Body of pancreas (tissue), 4 donors: ENCODE measurements at regions not wholly inside any gene's neighbourhood (a gene's known extent, or its start where the extent isn't known, plus 50 kb on each side); places are given as distances from the start of the nearest gene placed in this dataset.
"Not testable (repeated sequence)": the region's sequence is repeated elsewhere in the genome, so short reads cannot be mapped to it uniquely, and the experiment has no call there.

ENCODE experiments used
- ATAC-seq: fragments of 150-250 bp; one replicate; pipeline ENCODE4 v1.9.1; 2016
- DNase-seq, 4 donors: peaks; one replicate each; pipeline ENCODE4 v3.0.0-alpha.2; 2019
- H3K27ac ChIP-seq, 4 donors: fragments of 200-600 bp; sonication (generic); 1 replicate in 3 of 4; 2 replicates in 1 of 4; pipeline versions ENCODE4 v1.5.1 to v1.6.1; 2016 to 2019; ENCODE audit warnings: mild to moderate bottlenecking in 1 of 4, mixed read lengths in 1 of 4, moderate library complexity in 1 of 4
- H3K27me3 ChIP-seq, 2 donors: fragments of 200-600 bp; sonication (generic); one replicate each; pipeline ENCODE4 v1.6.0; 2016; ENCODE audit warnings: mild to moderate bottlenecking in 1 of 2
- H3K36me3 ChIP-seq, 2 donors: fragments of 200-600 bp; sonication (generic); replicated peaks in 1 of 2; 2 replicates each; pipeline ENCODE4 v1.5.1; 2016; ENCODE audit warnings: low read depth in 2 of 2; ENCODE audit not compliant: insufficient read depth in 1 of 2
- H3K4me1 ChIP-seq: fragments of 200-600 bp; sonication (generic); one replicate; pipeline ENCODE4 v1.6.0; 2016
- H3K4me3 ChIP-seq, 2 donors: fragments of 200-600 bp; sonication (generic); 1 replicate in 1 of 2; 2 replicates in 1 of 2; pipeline ENCODE4 v1.5.1; 2016 to 2019
- H3K9me3 ChIP-seq, 3 donors: fragments of 200-600 bp; sonication (generic); 1 replicate in 2 of 3; 2 replicates in 1 of 3; pipeline ENCODE4 v1.5.1; 2016
- CTCF ChIP-seq, 7 experiments: fragments of 450-650 bp in 4 of 7; fragments of 200-600 bp in 3 of 7; sonication (generic) in 3 of 7; IDR thresholded peaks; one replicate each; pipeline ENCODE4 v1.5.1; 2016 to 2019; ENCODE audit warnings: antibody characterized with exemption in 7 of 7
- POLR2A ChIP-seq, 3 donors: fragments of 450-650 bp; IDR thresholded peaks; one replicate each; pipeline ENCODE4 v1.6.1; 2016; ENCODE audit warnings: antibody characterized with exemption in 3 of 3, mild to moderate bottlenecking in 2 of 3
- WGBS, 2 donors: methylation state at CpG; one replicate each; pipeline ENCODE4 v1.1.5; 2017; 5-methylcytosine and 5-hydroxymethylcytosine counted together
- intact Hi-C: fragments of 100-400 bp; cut with DNase I; formaldehyde crosslinking; loops from one replicate; pipeline ENCODE4 v1.15.1; 2023

GRCh38 chr11:37182031-37182430 is 584.0 kb upstream of the RAG2 start:
- Histone ChIP-seq H3K9me3 (no peaks in the 10 kb centered on the region), H3K36me3 (no peaks in the 10 kb centered on the region), H3K27ac (no peak overlapping the region), H3K4me3 (no peak overlapping the region), H3K4me1 (no peaks in the 10 kb centered on the region), H3K27me3 (no peaks in the 10 kb centered on the region)
- ATAC-seq (no peak), DNase-seq (no peak)
- 34 to 59% methylated on average over 5 of the region's 5 CpGs for WGBS, 2 donors
- intact Hi-C loops: no loop called here
- no peak for TF ChIP-seq POLR2A (IDR thresholded peaks at IDR 0.05)
- TF ChIP-seq CTCF (IDR thresholded peaks at IDR 0.05): no peak

GRCh38 chr11:37177721-37178120 is 579.7 kb upstream of the RAG2 start:
- TF ChIP-seq CTCF (IDR thresholded peaks at IDR 0.05) (no peak), POLR2A (IDR thresholded peaks at IDR 0.05) (no peak)
- DNase-seq: no peak
- intact Hi-C loops: no loop called here
- Histone ChIP-seq H3K4me1 (no peaks in the 10 kb centered on the region), H3K4me3 (no peak overlapping the region), H3K9me3 (no peaks in the 10 kb centered on the region), H3K27ac (no peak overlapping the region), H3K27me3 (no peaks in the 10 kb centered on the region), H3K36me3 (no peaks in the 10 kb centered on the region)
- no peak for ATAC-seq
- 54 to 62% methylated on average over 1 of the region's 1 CpG for WGBS, 2 donors

GRCh38 chr11:37171451-37171850 is 573.4 kb upstream of the RAG2 start:
- DNase-seq (no peak), ATAC-seq (no peak)
- intact Hi-C loops: no loop called here
- Histone ChIP-seq H3K4me3 (no peak overlapping the region), H3K27ac (no peak overlapping the region), H3K4me1 (no peaks in the 10 kb centered on the region), H3K9me3 (no peaks in the 10 kb centered on the region), H3K27me3 (no peaks in the 10 kb centered on the region), H3K36me3 (no peaks in the 10 kb centered on the region)
- WGBS, 2 donors: 9 to 13% methylated on average over 2 of the region's 2 CpGs
- TF ChIP-seq POLR2A (IDR thresholded peaks at IDR 0.05) (no peak), CTCF (IDR thresholded peaks at IDR 0.05) (no peak)

GRCh38 chr11:37170311-37170710 is 572.3 kb upstream of the RAG2 start:
- intact Hi-C loops: no loop called here
- H3K27me3 ChIP-seq: no peaks in the 10 kb centered on the region
- no peaks in the 10 kb centered on the region for H3K4me1 ChIP-seq
- DNase-seq (no peak), ATAC-seq (no peak)
- no peak overlapping the region for H3K27ac ChIP-seq
- no peak for TF ChIP-seq POLR2A (IDR thresholded peaks at IDR 0.05)
- no peak for TF ChIP-seq CTCF (IDR thresholded peaks at IDR 0.05)
- H3K4me3 ChIP-seq: no peak overlapping the region
- H3K36me3 ChIP-seq: no peaks in the 10 kb centered on the region
- H3K9me3 ChIP-seq: no peaks in the 10 kb centered on the region

- ATAC-seq, H3K9me3 ChIP-seq, DNase-seq, H3K27me3 ChIP-seq, H3K4me1 ChIP-seq, H3K36me3 ChIP-seq, intact Hi-C loops, H3K4me3 ChIP-seq, H3K27ac ChIP-seq: not testable (repeated sequence)
- WGBS, 2 donors: 46 to 70% methylated on average over 1 of the region's 1 CpG
Observed at GRCh38 chr11:37145434-37145833, 547.4 kb upstream of the RAG2 start.
